Upper lobe of left lung (tissue), 4 donors: ENCODE measurements at regions not wholly inside any gene's neighbourhood (a gene's known extent, or its start where the extent isn't known, plus 50 kb on each side); places are given as distances from the start of the nearest gene placed in this dataset.

Source experiments
- EP300 ChIP-seq, 4 donors: sonication (generic); formaldehyde crosslinking; IDR thresholded peaks; one replicate each; pipeline ENCODE4 v1.5.1; 2017; ENCODE audit warnings: antibody characterized with exemption in 4 of 4, control low read depth in 2 of 4
- POLR2A ChIP-seq, 4 donors: fragments of 450-650 bp; IDR thresholded peaks; one replicate each; pipeline ENCODE4 v1.5.1; 2016 to 2017; ENCODE audit warnings: antibody characterized with exemption in 4 of 4, mild to moderate bottlenecking in 2 of 4
- POLR2AphosphoS5 ChIP-seq, 2 donors: sonication (generic); formaldehyde crosslinking; IDR thresholded peaks; one replicate each; pipeline ENCODE4 v1.5.1; 2017; ENCODE audit warnings: antibody characterized with exemption in 2 of 2
- TF ChIP-seq, protein P1 (sequence below), 6 experiments: fragments of 450-650 bp in 4 of 6; fragments of 200-600 bp in 2 of 6; sonication (generic) in 2 of 6; IDR thresholded peaks; one replicate each; pipeline ENCODE4 v1.5.1; 2016 to 2019; ENCODE audit warnings: antibody characterized with exemption in 6 of 6

DNA sequence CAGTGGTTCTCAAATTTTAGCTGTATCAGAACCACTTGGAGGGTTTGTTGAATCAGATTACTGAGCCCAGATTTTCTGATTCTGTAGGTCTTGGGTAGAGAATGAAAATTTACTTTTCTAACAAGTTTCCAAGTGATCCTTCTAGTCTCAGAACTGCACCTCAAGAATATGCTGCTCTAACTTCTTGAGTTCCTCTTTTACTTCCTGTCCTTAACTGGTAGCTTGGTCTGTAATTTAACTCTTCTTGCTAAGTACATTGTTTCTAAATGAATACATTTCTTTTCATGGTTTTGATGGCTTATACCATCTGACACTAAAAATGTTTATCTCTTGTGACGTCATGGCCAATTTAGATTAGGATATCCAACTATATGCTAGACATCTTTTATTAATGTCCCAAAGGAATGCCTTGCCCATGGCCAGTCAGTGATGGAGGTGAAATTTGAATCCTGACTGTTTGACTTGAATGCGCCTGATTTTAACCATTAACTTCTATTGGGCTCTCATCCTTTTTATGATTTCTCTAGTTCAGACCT is 262.6 kb upstream of the NAALADL2 start:
- TF ChIP-seq, protein P1, sequence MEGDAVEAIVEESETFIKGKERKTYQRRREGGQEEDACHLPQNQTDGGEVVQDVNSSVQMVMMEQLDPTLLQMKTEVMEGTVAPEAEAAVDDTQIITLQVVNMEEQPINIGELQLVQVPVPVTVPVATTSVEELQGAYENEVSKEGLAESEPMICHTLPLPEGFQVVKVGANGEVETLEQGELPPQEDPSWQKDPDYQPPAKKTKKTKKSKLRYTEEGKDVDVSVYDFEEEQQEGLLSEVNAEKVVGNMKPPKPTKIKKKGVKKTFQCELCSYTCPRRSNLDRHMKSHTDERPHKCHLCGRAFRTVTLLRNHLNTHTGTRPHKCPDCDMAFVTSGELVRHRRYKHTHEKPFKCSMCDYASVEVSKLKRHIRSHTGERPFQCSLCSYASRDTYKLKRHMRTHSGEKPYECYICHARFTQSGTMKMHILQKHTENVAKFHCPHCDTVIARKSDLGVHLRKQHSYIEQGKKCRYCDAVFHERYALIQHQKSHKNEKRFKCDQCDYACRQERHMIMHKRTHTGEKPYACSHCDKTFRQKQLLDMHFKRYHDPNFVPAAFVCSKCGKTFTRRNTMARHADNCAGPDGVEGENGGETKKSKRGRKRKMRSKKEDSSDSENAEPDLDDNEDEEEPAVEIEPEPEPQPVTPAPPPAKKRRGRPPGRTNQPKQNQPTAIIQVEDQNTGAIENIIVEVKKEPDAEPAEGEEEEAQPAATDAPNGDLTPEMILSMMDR (IDR thresholded peaks at IDR 0.05): no peak
- TF ChIP-seq POLR2A (IDR thresholded peaks at IDR 0.05) (no peak), POLR2AphosphoS5 (IDR thresholded peaks at IDR 0.05) (no peak), EP300 (IDR thresholded peaks at IDR 0.05) (no peak)
